Left ventricle myocardium inferior (tissue), 1 donor: ENCODE measurements at regions not wholly inside any gene's neighbourhood (a gene's known extent, or its start where the extent isn't known, plus 50 kb on each side); places are given as distances from the start of the nearest gene placed in this dataset.
"Not testable (repeated sequence)": the region's sequence is repeated elsewhere in the genome, so short reads cannot be mapped to it uniquely, and the experiment has no call there.

Source experiments
- DNase-seq: peaks from one replicate; pipeline ENCODE4 v3.0.0-alpha.2; 2020
- H3K27ac ChIP-seq: fragments of 200-600 bp; replicated peaks from 2 replicates; pipeline ENCODE4 v1.8.0; 2021
- H3K27me3 ChIP-seq: fragments of 200-600 bp; 2 replicates; pipeline ENCODE4 v1.8.0; 2021; ENCODE audit warnings: low read depth
- H3K36me3 ChIP-seq: fragments of 200-600 bp; 2 replicates; pipeline ENCODE4 v1.8.0; 2021
- H3K4me1 ChIP-seq: fragments of 200-600 bp; 2 replicates; pipeline ENCODE4 v1.8.0; 2021
- H3K4me3 ChIP-seq: fragments of 200-600 bp; 2 replicates; pipeline ENCODE4 v1.8.0; 2021; ENCODE audit warnings: mild to moderate bottlenecking, moderate library complexity
- H3K9me3 ChIP-seq: fragments of 200-600 bp; replicated peaks from 2 replicates; pipeline ENCODE4 v1.8.0; 2021
- CTCF ChIP-seq: fragments of 200-600 bp; IDR thresholded peaks from 2 replicates; pipeline ENCODE4 v1.8.0; 2021; ENCODE audit warnings: antibody characterized with exemption, mild to moderate bottlenecking, borderline replicate concordance
- intact Hi-C: fragments of 100-400 bp; cut with micrococcal nuclease; formaldehyde crosslinking; loops from one replicate; pipeline ENCODE4 v1.11.0; 2022
- donor health status: DM: no; HTN: yes; CAD: no; lungs with severe emphysema.

- Histone ChIP-seq H3K36me3 (no peaks in the 10 kb centered on the region), H3K4me3 (no peak overlapping the region), H3K4me1 (no peaks in the 10 kb centered on the region), H3K27me3 (no peaks in the 10 kb centered on the region), H3K9me3 (no peaks in the 10 kb centered on the region), H3K27ac (no peak overlapping the region)
- intact Hi-C loops: no loop called here
- TF ChIP-seq CTCF: no peak
- DNase-seq: no peak
Observed at GRCh38 chr1:102821707-102822106, 286.6 kb downstream of the COL11A1 start.

GRCh38 chr1:102800406-102800805, 307.9 kb downstream of the COL11A1 start:
- intact Hi-C loops: no loop called here
- DNase-seq: no peak
- Histone ChIP-seq H3K9me3 (peaks cover 4% of the 10 kb centered on the region), H3K27me3 (no peaks in the 10 kb centered on the region), H3K27ac (no peak overlapping the region), H3K4me1 (no peaks in the 10 kb centered on the region), H3K4me3 (no peak overlapping the region), H3K36me3 (no peaks in the 10 kb centered on the region)
- TF ChIP-seq CTCF: no peak

- H3K4me1 ChIP-seq: no peaks in the 10 kb centered on the region
- TF ChIP-seq CTCF: no peak
- no peaks in the 10 kb centered on the region for H3K36me3 ChIP-seq
- H3K9me3 ChIP-seq: peaks cover 3% of the 10 kb centered on the region
- H3K27ac ChIP-seq: no peak overlapping the region
- H3K27me3 ChIP-seq: no peaks in the 10 kb centered on the region
- DNase-seq: no peak
- no peak overlapping the region for H3K4me3 ChIP-seq
- intact Hi-C loops: no loop called here
Observed at GRCh38 chr1:102799496-102799895, 308.8 kb downstream of the COL11A1 start.

GRCh38 chr1:102798718-102799117, 309.6 kb downstream of the COL11A1 start:
- no peaks in the 10 kb centered on the region for H3K27me3 ChIP-seq
- no peaks in the 10 kb centered on the region for H3K4me1 ChIP-seq
- H3K4me3 ChIP-seq: no peak overlapping the region
- intact Hi-C loops: no loop called here
- no peaks in the 10 kb centered on the region for H3K9me3 ChIP-seq
- H3K36me3 ChIP-seq: no peaks in the 10 kb centered on the region
- TF ChIP-seq CTCF: no peak
- DNase-seq: no peak
- no peak overlapping the region for H3K27ac ChIP-seq

GRCh38 chr1:102796429-102796828, 311.9 kb downstream of the COL11A1 start:
- Histone ChIP-seq H3K27me3 (no peaks in the 10 kb centered on the region), H3K27ac (no peak overlapping the region), H3K4me1 (no peaks in the 10 kb centered on the region), H3K4me3 (no peak overlapping the region), H3K36me3 (no peaks in the 10 kb centered on the region), H3K9me3 (no peaks in the 10 kb centered on the region)
- DNase-seq: no peak
- no peak for TF ChIP-seq CTCF
- intact Hi-C loops: no loop called here

- no peak overlapping the region for H3K4me3 ChIP-seq
- no peak for DNase-seq
- no peak overlapping the region for H3K27ac ChIP-seq
- no peaks in the 10 kb centered on the region for H3K9me3 ChIP-seq
- no peaks in the 10 kb centered on the region for H3K36me3 ChIP-seq
- TF ChIP-seq CTCF: no peak
- H3K4me1 ChIP-seq: no peaks in the 10 kb centered on the region
- intact Hi-C loops: no loop called here
- no peaks in the 10 kb centered on the region for H3K27me3 ChIP-seq
Observed at GRCh38 chr1:102790997-102791396, 317.3 kb downstream of the COL11A1 start.

GRCh38 chr1:102789951-102790350, 318.4 kb downstream of the COL11A1 start:
- H3K27me3 ChIP-seq, intact Hi-C loops, H3K4me3 ChIP-seq, H3K9me3 ChIP-seq, DNase-seq, H3K4me1 ChIP-seq, H3K36me3 ChIP-seq, H3K27ac ChIP-seq: not testable (repeated sequence)
